DOHH2 (cell line): ENCODE measurements at regions not wholly inside any gene's neighbourhood (a gene's known extent, or its start where the extent isn't known, plus 50 kb on each side); places are given as distances from the start of the nearest gene placed in this dataset.

Source experiments
- H3F3A ChIP-seq: fragments of 200-600 bp; sonication (generic), shearing (Covaris generic); 2 replicates; pipeline ENCODE4 v1.6.0; 2016; ENCODE audit warnings: antibody characterized with exemption, mild to moderate bottlenecking; ENCODE audit not compliant: control insufficient read depth, insufficient read depth
- H3K27ac ChIP-seq: fragments of 200-600 bp; sonication (generic); 2 replicates; pipeline ENCODE4 v1.5.1; 2014; ENCODE audit warnings: low read depth, mild to moderate bottlenecking, low read length, moderate library complexity
- H3K27me3 ChIP-seq: fragments of 200-600 bp; sonication (generic); 2 replicates; pipeline ENCODE4 v1.6.1; 2014; ENCODE audit warnings: mild to moderate bottlenecking, low read length, mixed read lengths; ENCODE audit not compliant: control insufficient read depth
- H3K36me3 ChIP-seq: fragments of 200-600 bp; sonication (generic); 2 replicates; pipeline ENCODE4 v1.6.1; 2014; ENCODE audit warnings: mild to moderate bottlenecking, low read length, moderate library complexity, mixed read lengths; ENCODE audit not compliant: control insufficient read depth
- H3K4me1 ChIP-seq: fragments of 200-600 bp; sonication (generic); 2 replicates; pipeline ENCODE4 v1.6.1; 2014; ENCODE audit warnings: mild to moderate bottlenecking, low read length, mixed read lengths; ENCODE audit not compliant: control insufficient read depth
- H3K4me2 ChIP-seq: fragments of 200-600 bp; sonication (generic); 2 replicates; pipeline ENCODE4 v1.6.0; 2014; ENCODE audit warnings: mild to moderate bottlenecking, low read length, moderate library complexity
- H3K4me3 ChIP-seq: fragments of 200-600 bp; sonication (generic); 2 replicates; pipeline ENCODE4 v1.5.1; 2014; ENCODE audit warnings: mild to moderate bottlenecking, low read length, mixed read lengths
- H3K79me2 ChIP-seq: fragments of 200-600 bp; sonication (generic); 2 replicates; pipeline ENCODE4 v1.6.1; 2014; ENCODE audit warnings: mild to moderate bottlenecking, low read length, mixed read lengths; ENCODE audit not compliant: control insufficient read depth
- H3K9me2 ChIP-seq: fragments of 200-600 bp; sonication (generic); replicated peaks from 2 replicates; pipeline ENCODE4 v1.6.1; 2014; ENCODE audit warnings: mild to moderate bottlenecking, low read length, mixed read lengths; ENCODE audit not compliant: control insufficient read depth
- H3K9me3 ChIP-seq: fragments of 200-600 bp; sonication (generic); 2 replicates; pipeline ENCODE4 v1.6.1; 2014; ENCODE audit warnings: antibody characterized with exemption, low read length, mixed read lengths; ENCODE audit not compliant: control insufficient read depth, insufficient read depth
- H4K20me1 ChIP-seq: fragments of 200-600 bp; sonication (generic); 2 replicates; pipeline ENCODE4 v1.6.0; 2014; ENCODE audit warnings: low read depth, mild to moderate bottlenecking, antibody characterized with exemption, low read length, moderate library complexity; ENCODE audit not compliant: control insufficient read depth, insufficient read depth
- CTCF ChIP-seq: fragments of 200-600 bp; sonication (generic); IDR thresholded peaks from one replicate; pipeline ENCODE4 v1.5.1; 2014; ENCODE audit warnings: antibody characterized with exemption, mild to moderate bottlenecking, low read depth, low read length; ENCODE audit not compliant: poor library complexity, severe bottlenecking
- EZH2phosphoT487 ChIP-seq: fragments of 200-600 bp; sonication (generic); IDR thresholded peaks from 2 replicates; pipeline ENCODE4 v1.6.1; 2017; ENCODE audit warnings: borderline replicate concordance, mild to moderate bottlenecking, antibody characterized with exemption, low read length, moderate library complexity, mixed read lengths

- Histone ChIP-seq H3K9me2 (no peaks in the 10 kb centered on the region), H3K36me3 (no peaks in the 10 kb centered on the region), H3K4me1 (no peaks in the 10 kb centered on the region), H3F3A (no peaks in the 10 kb centered on the region), H3K4me2 (no peak overlapping the region), H3K27me3 (no peaks in the 10 kb centered on the region), H3K4me3 (no peak overlapping the region), H3K9me3 (no peaks in the 10 kb centered on the region), H3K27ac (no peak overlapping the region), H3K79me2 (no peaks in the 10 kb centered on the region), H4K20me1 (no peaks in the 10 kb centered on the region)
- TF ChIP-seq EZH2phosphoT487 (no peak), CTCF (no peak)
These were observed 102.0 kb upstream of the DTNA start for GRCh38 chr18:34608064-34608463.

GRCh38 chr18:34609986-34610648 lies 100.0 kb upstream of the DTNA start:
- H3F3A ChIP-seq: no peaks in the 10 kb centered on the region
- no peak overlapping the region for H3K4me2 ChIP-seq
- H3K9me3 ChIP-seq: no peaks in the 10 kb centered on the region
- no peaks in the 10 kb centered on the region for H3K79me2 ChIP-seq
- no peaks in the 10 kb centered on the region for H3K4me1 ChIP-seq
- H3K36me3 ChIP-seq: no peaks in the 10 kb centered on the region
- no peak overlapping the region for H3K4me3 ChIP-seq
- H3K27ac ChIP-seq: no peak overlapping the region
- TF ChIP-seq CTCF: no peak
- TF ChIP-seq EZH2phosphoT487: no peak
- no peaks in the 10 kb centered on the region for H4K20me1 ChIP-seq
- no peaks in the 10 kb centered on the region for H3K9me2 ChIP-seq
- H3K27me3 ChIP-seq: no peaks in the 10 kb centered on the region

- no peaks in the 10 kb centered on the region for H3F3A ChIP-seq
- H3K4me3 ChIP-seq: no peak overlapping the region
- no peak overlapping the region for H3K4me2 ChIP-seq
- no peaks in the 10 kb centered on the region for H3K36me3 ChIP-seq
- H3K4me1 ChIP-seq: no peaks in the 10 kb centered on the region
- no peaks in the 10 kb centered on the region for H3K79me2 ChIP-seq
- H3K9me3 ChIP-seq: no peaks in the 10 kb centered on the region
- no peaks in the 10 kb centered on the region for H3K9me2 ChIP-seq
- no peaks in the 10 kb centered on the region for H3K27me3 ChIP-seq
- TF ChIP-seq CTCF: no peak
- TF ChIP-seq EZH2phosphoT487: no peak
- no peaks in the 10 kb centered on the region for H4K20me1 ChIP-seq
- H3K27ac ChIP-seq: no peak overlapping the region
These were observed 98.2 kb upstream of the DTNA start for GRCh38 chr18:34611904-34612303.
